Endothelial cell of umbilical vein (primary cell): ENCODE measurements at regions not wholly inside any gene's neighbourhood (a gene's known extent, or its start where the extent isn't known, plus 50 kb on each side); places are given as distances from the start of the nearest gene placed in this dataset.

Experiments used
- BruUV-seq: library from RNA; stranded (reverse); fragments of 400-500 nt; replicated peaks from 2 replicates; lab custom pipeline; 2021; lab: Mats Ljungman, UMichigan
- CTCF ChIA-PET: fragments of 300-600, 350-600 bp; sonication (Branson Sonifier 250); formaldehyde crosslinking; loops from one replicate; lab custom pipeline; 2021; ENCODE audit warnings: antibody characterized with exemption, inconsistent platforms; lab: Charles Lee
- POLR2A ChIA-PET: fragments of 300-600, 350-600 bp; sonication (Branson Sonifier 250); formaldehyde crosslinking; loops from one replicate; lab custom pipeline; 2021; ENCODE audit warnings: antibody characterized with exemption, inconsistent platforms; lab: Charles Lee
- DNase-seq: peaks from one replicate; pipeline ENCODE4 v3.0.0-alpha.2; 2011; ENCODE audit warnings: low read depth, low spot score
- FAIRE-seq: peaks from 2 replicates; lab custom pipeline; 2011; peaks lifted over from hg19 to GRCh38; lab: Jason Lieb, UNC
- H2AFZ ChIP-seq: 2 replicates; pipeline ENCODE4 v1.6.0; 2012; ENCODE audit warnings: low read depth, low read length, control low read depth, inconsistent platforms
- H3K27ac ChIP-seq: 2 replicates; pipeline ENCODE4 v1.5.1; 2011; ENCODE audit warnings: low read depth, mild to moderate bottlenecking, control low read depth, low read length, moderate library complexity; ENCODE audit not compliant: insufficient read depth
- H3K27me3 ChIP-seq, 2 experiments: 2 replicates each; pipeline versions ENCODE4 v1.6.0 to v1.6.1; 2011; ENCODE audit warnings: low read length in 2 of 2, mixed read lengths in 1 of 2; ENCODE audit not compliant: control insufficient read depth in 2 of 2, insufficient read depth in 2 of 2
- H3K36me3 ChIP-seq, 2 experiments: 2 replicates in 1 of 2; 3 replicates in 1 of 2; pipeline ENCODE4 v1.5.1; 2011; ENCODE audit warnings: low read length in 2 of 2, mild to moderate bottlenecking in 1 of 2, moderate library complexity in 1 of 2; ENCODE audit not compliant: control insufficient read depth in 2 of 2, insufficient read depth in 2 of 2; ENCODE audit errors: extremely low read depth in 1 of 2
- H3K4me1 ChIP-seq: 3 replicates; pipeline ENCODE4 v1.5.1; 2011; ENCODE audit warnings: mild to moderate bottlenecking, low read length; ENCODE audit not compliant: control insufficient read depth, insufficient read depth; ENCODE audit errors: extremely low read depth
- H3K4me2 ChIP-seq: 2 replicates; pipeline ENCODE4 v1.6.1; 2011; ENCODE audit warnings: low read length, control low read depth, mixed read lengths; ENCODE audit not compliant: insufficient read depth
- H3K4me3 ChIP-seq, 3 experiments: fragments of 200-600 bp in 1 of 3; sonication (generic), shearing (Covaris generic) in 1 of 3; replicated peaks in 1 of 3; 2 replicates each; pipeline ENCODE4 v1.5.1; 2011 to 2016; ENCODE audit warnings: control low read depth in 3 of 3, low read length in 3 of 3, mild to moderate bottlenecking in 2 of 3, inconsistent platforms in 1 of 3, low read depth in 1 of 3, moderate library complexity in 1 of 3; ENCODE audit not compliant: insufficient read depth in 1 of 3
- H3K79me2 ChIP-seq: 2 replicates; pipeline ENCODE4 v1.6.0; 2012; ENCODE audit warnings: low read length, inconsistent platforms; ENCODE audit not compliant: control insufficient read depth, insufficient read depth
- H3K9ac ChIP-seq: replicated peaks from 2 replicates; pipeline ENCODE3; 2011; ENCODE audit warnings: low read length, control low read depth; ENCODE audit not compliant: insufficient read depth; ENCODE audit errors: extremely low read depth
- H3K9me1 ChIP-seq: replicated peaks from 3 replicates; pipeline ENCODE4 v1.6.0; 2011; ENCODE audit warnings: mild to moderate bottlenecking, low read length; ENCODE audit not compliant: control insufficient read depth, insufficient read depth; ENCODE audit errors: extremely low read depth
- H3K9me3 ChIP-seq: replicated peaks from 2 replicates; pipeline ENCODE4 v1.5.1; 2012; ENCODE audit warnings: low read length, inconsistent platforms; ENCODE audit not compliant: control insufficient read depth, insufficient read depth
- H4K20me1 ChIP-seq: replicated peaks from 2 replicates; pipeline ENCODE3; 2011; ENCODE audit warnings: mild to moderate bottlenecking, low read length; ENCODE audit not compliant: control insufficient read depth, insufficient read depth; ENCODE audit errors: extremely low read depth
- CTCF ChIP-seq, 2 donors: IDR thresholded peaks; 1 replicate in 1 of 2; 2 replicates in 1 of 2; pipeline ENCODE4 v1.5.1; 2011; ENCODE audit warnings: low read length in 2 of 2, mild to moderate bottlenecking in 2 of 2, moderate library complexity in 2 of 2, control low read depth in 1 of 2, inconsistent platforms in 1 of 2, low read depth in 1 of 2; ENCODE audit not compliant: insufficient read depth in 1 of 2; ENCODE audit errors: extremely low read depth in 1 of 2
- EZH2 ChIP-seq: IDR thresholded peaks from 2 replicates; pipeline ENCODE4 v1.6.1; 2012; ENCODE audit warnings: borderline replicate concordance, low read depth, mild to moderate bottlenecking, moderate library complexity, low read length, inconsistent platforms; ENCODE audit not compliant: severe bottlenecking
- FOS ChIP-seq: IDR thresholded peaks from 2 replicates; pipeline ENCODE4 v1.6.1; 2011; ENCODE audit warnings: mild to moderate bottlenecking, low read length, moderate library complexity, borderline replicate concordance; ENCODE audit not compliant: insufficient read depth
- GATA2 ChIP-seq: IDR thresholded peaks from 2 replicates; pipeline ENCODE4 v1.7.0; 2011; ENCODE audit warnings: low read depth, mild to moderate bottlenecking, moderate library complexity, mixed read lengths, low read length; ENCODE audit not compliant: insufficient read length, insufficient read depth
- JUN ChIP-seq: IDR thresholded peaks from 2 replicates; pipeline ENCODE4 v1.6.1; 2011; ENCODE audit warnings: borderline replicate concordance, low read depth; ENCODE audit not compliant: insufficient read length, insufficient read depth
- MAX ChIP-seq: IDR thresholded peaks from 2 replicates; pipeline ENCODE4 v1.6.1; 2011; ENCODE audit not compliant: insufficient read depth, insufficient read length
- MYC ChIP-seq: IDR thresholded peaks from one replicate; pipeline ENCODE4 v1.6.1; 2011; ENCODE audit warnings: mild to moderate bottlenecking, low read depth, low read length
- POLR2A ChIP-seq: IDR thresholded peaks from 2 replicates; pipeline ENCODE4 v1.6.1; 2012; ENCODE audit warnings: low read depth, mild to moderate bottlenecking, control low read depth, low read length
- POLR2AphosphoS5 ChIP-seq: IDR thresholded peaks from 2 replicates; pipeline ENCODE4 v1.6.1; 2012; ENCODE audit warnings: low read depth, mild to moderate bottlenecking, control low read depth, low read length, moderate library complexity; ENCODE audit not compliant: insufficient read depth
- dilution Hi-C: fragments of 300-500 bp; cut with MboI; formaldehyde crosslinking; loops from one replicate; pipeline ENCODE4 v1.15.0; 2019; ENCODE audit warnings: low sequenced_read_pairs; ENCODE audit not compliant: extremely low pct_ligation_motif_present
- intact Hi-C: fragments of 100-400 bp; cut with micrococcal nuclease; formaldehyde crosslinking; loops from one replicate; pipeline ENCODE4 v1.10.0; 2022

DNA sequence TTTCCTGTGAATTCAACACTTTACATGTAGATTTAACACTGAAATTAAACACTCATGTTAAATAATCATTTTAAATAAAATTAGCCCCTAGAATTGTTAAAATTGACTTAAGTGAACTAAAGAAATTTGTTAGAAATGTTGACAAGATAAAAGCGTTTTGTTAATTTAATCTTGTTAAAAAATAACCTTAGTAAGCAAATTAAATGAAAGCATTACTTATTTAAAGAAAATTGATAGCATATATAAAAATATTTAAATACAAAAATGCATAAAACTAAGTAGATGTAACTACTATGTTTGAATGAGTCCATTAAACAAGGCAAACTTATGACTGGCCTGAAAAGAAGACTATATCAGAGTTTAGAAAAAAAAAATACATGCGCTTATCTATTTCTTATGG is 99.0 kb upstream of the TRPC4 start:
- DNase-seq: no peak
- no peaks in the 10 kb centered on the region for H4K20me1 ChIP-seq
- no peak overlapping the region for H3K9ac ChIP-seq
- H3K27ac ChIP-seq: no peak overlapping the region
- no peaks in the 10 kb centered on the region for H3K36me3 ChIP-seq
- H2AFZ ChIP-seq: no peak overlapping the region
- FAIRE-seq: no peak
- no peaks in the 10 kb centered on the region for H3K9me1 ChIP-seq
- ChIA-PET CTCF (no interaction called here), POLR2A (no interaction called here)
- no peaks in the 10 kb centered on the region for H3K4me1 ChIP-seq
- intact Hi-C loops (no loop called here), dilution Hi-C loops (no loop called here)
- no TSS peak for BruUV-seq
- H3K79me2 ChIP-seq: no peaks in the 10 kb centered on the region
- no peak overlapping the region for H3K4me3 ChIP-seq
- H3K9me3 ChIP-seq: no peaks in the 10 kb centered on the region
- H3K4me2 ChIP-seq: no peak overlapping the region
- no peak for TF ChIP-seq POLR2AphosphoS5
- no peak for TF ChIP-seq MAX
- TF ChIP-seq FOS: no peak
- no peak for TF ChIP-seq MYC
- TF ChIP-seq POLR2A: no peak
- H3K27me3 ChIP-seq: no peaks in the 10 kb centered on the region

DNA sequence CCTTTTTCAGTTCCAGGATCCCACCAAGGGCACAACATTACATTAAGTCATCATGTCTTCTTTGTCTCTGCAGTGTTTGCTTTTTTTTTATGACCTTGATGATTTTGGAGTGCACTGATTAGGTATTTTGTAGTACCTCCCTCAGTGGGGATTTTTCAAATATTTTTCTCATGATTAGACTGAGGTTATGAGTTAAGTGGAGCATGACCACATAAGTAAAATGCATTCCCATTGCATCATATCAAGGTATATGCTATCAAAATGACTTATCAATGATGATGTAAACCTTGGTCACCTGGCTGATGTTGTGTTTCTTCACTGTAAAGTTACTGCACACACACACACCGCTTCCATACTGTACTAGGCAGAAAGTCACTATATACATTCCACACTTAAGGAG is 96.7 kb upstream of the TRPC4 start:
- no peaks in the 10 kb centered on the region for H3K36me3 ChIP-seq
- no peak overlapping the region for H3K4me2 ChIP-seq
- BruUV-seq: no TSS peak
- H3K9me3 ChIP-seq: no peaks in the 10 kb centered on the region
- no peaks in the 10 kb centered on the region for H3K9me1 ChIP-seq
- no peak for TF ChIP-seq MAX
- TF ChIP-seq POLR2AphosphoS5: no peak
- no peak for TF ChIP-seq EZH2
- TF ChIP-seq FOS: no peak
- TF ChIP-seq MYC: no peak
- TF ChIP-seq POLR2A: no peak
- no peak for TF ChIP-seq GATA2
- TF ChIP-seq CTCF (IDR thresholded peaks at IDR 0.05; ENCODE audit: extremely low read depth in 1 of 2, insufficient read depth in 1 of 2, low read depth in 1 of 2, low read length in 2 of 2): no peak
- TF ChIP-seq JUN: no peak
- FAIRE-seq (no peak), DNase-seq (no peak)
- no peaks in the 10 kb centered on the region for H3K27me3 ChIP-seq
- H4K20me1 ChIP-seq: no peaks in the 10 kb centered on the region
- ChIA-PET CTCF (no interaction called here), POLR2A (no interaction called here)
- H3K27ac ChIP-seq: no peak overlapping the region
- no peaks in the 10 kb centered on the region for H3K79me2 ChIP-seq
- intact Hi-C loops: no loop called here
- H3K4me3 ChIP-seq: no peak overlapping the region
- dilution Hi-C loops: no loop called here
- H3K9ac ChIP-seq: no peak overlapping the region
- H2AFZ ChIP-seq: no peak overlapping the region
- H3K4me1 ChIP-seq: no peaks in the 10 kb centered on the region
